K562 (cell line): ENCODE measurements at regions not wholly inside any gene's neighbourhood (a gene's known extent, or its start where the extent isn't known, plus 50 kb on each side); places are given as distances from the start of the nearest gene placed in this dataset.

Experiments used
- CHD4 ChIP-seq: fragments of 200-600 bp; sonication (generic); IDR thresholded peaks from 3 replicates; pipeline ENCODE4 v1.6.1; 2012; ENCODE audit warnings: low read depth, mild to moderate bottlenecking, mixed read lengths, low read length, inconsistent platforms; ENCODE audit not compliant: insufficient read depth, insufficient replicate concordance, poor library complexity, severe bottlenecking
- EZH2 ChIP-seq: IDR thresholded peaks from 2 replicates; pipeline ENCODE4 v1.6.1; 2012; ENCODE audit warnings: low read depth, mild to moderate bottlenecking, inconsistent platforms, low read length, borderline replicate concordance

DNA sequence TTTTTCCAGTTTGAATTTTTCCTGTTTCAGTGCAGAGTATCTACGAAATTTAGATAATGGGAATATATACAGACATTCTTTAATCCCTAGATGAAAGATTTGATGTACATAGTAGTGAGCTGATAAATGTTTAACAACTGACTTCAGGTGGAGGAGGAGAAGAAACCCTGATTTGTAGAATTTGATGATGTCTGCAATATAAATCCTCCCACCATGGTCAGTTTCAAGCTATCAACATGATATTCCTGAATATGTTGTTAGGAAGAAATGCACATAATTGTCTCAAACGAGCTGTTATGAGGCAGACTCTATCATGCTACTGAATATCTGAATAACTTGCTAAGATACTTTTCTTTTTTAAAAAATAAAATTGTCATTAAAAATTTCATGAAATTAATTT is 629.3 kb upstream of the LRRN3 start:
- TF ChIP-seq EZH2 (no peak), CHD4 (no peak)
